GM18502 (cell line): ENCODE measurements at regions not wholly inside any gene's neighbourhood (a gene's known extent, or its start where the extent isn't known, plus 50 kb on each side); places are given as distances from the start of the nearest gene placed in this dataset.
A peak's percentile ranks its signal among the peaks of the same experiment; 100 is the strongest.

Experiments
- ATAC-seq: cut with Tn5 transposase; IDR thresholded peaks from one replicate; pipeline ENCODE4 v1.9.1; 2021; ENCODE audit warnings: mild to moderate bottlenecking; ENCODE audit not compliant: unreplicated experiment, poor library complexity

GRCh38 chr2:102950371-102950946 lies 188.6 kb downstream of the TMEM182 start:
- no peak for ATAC-seq

GRCh38 chr2:102951249-102951648 lies 189.4 kb downstream of the TMEM182 start:
- no peak for ATAC-seq

- ATAC-seq: no peak
Observed at GRCh38 chr2:102967451-102967850, 205.6 kb downstream of the TMEM182 start.

- ATAC-seq: no peak
Observed at GRCh38 chr2:102968375-102968774, 206.5 kb downstream of the TMEM182 start.

GRCh38 chr2:102971701-102972100 lies 209.9 kb downstream of the TMEM182 start:
- no peak for ATAC-seq

GRCh38 chr2:102975996-102976975 lies 214.5 kb downstream of the TMEM182 start:
- ATAC-seq: peak; percentile 63

GRCh38 chr2:102977426-102978090 lies 215.7 kb downstream of the TMEM182 start:
- ATAC-seq: no peak

- no peak for ATAC-seq
Observed at GRCh38 chr2:102978091-102978490, 216.3 kb downstream of the TMEM182 start.

GRCh38 chr2:102979429-102979828 lies 217.6 kb downstream of the TMEM182 start:
- no peak for ATAC-seq

- ATAC-seq: no peak
Observed at GRCh38 chr2:102983786-102984185, 222.0 kb downstream of the TMEM182 start.

GRCh38 chr2:102986826-102987490 lies 225.1 kb downstream of the TMEM182 start:
- ATAC-seq: no peak

- ATAC-seq: no peak
Observed at GRCh38 chr2:102992607-102993006, 230.8 kb downstream of the TMEM182 start.

- ATAC-seq: peak; percentile 65
Observed at GRCh38 chr2:102999958-103000357, 238.1 kb downstream of the TMEM182 start.

GRCh38 chr2:103002954-103003353 lies 241.1 kb downstream of the TMEM182 start:
- ATAC-seq: no peak

- ATAC-seq: no peak
Observed at GRCh38 chr2:103003750-103004260, 242.0 kb downstream of the TMEM182 start.

- ATAC-seq: no peak
Observed at GRCh38 chr2:103004426-103004942, 242.7 kb downstream of the TMEM182 start.

- ATAC-seq: no peak
Observed at GRCh38 chr2:103005393-103005792, 243.6 kb downstream of the TMEM182 start.

- no peak for ATAC-seq
Observed at GRCh38 chr2:103007086-103007485, 245.3 kb downstream of the TMEM182 start.

GRCh38 chr2:103008586-103008985 lies 246.8 kb downstream of the TMEM182 start:
- ATAC-seq: no peak

GRCh38 chr2:103009871-103010270 lies 248.0 kb downstream of the TMEM182 start:
- no peak for ATAC-seq
